ENCODE measurements at regions not wholly inside any gene's neighbourhood (a gene's known extent, or its start where the extent isn't known, plus 50 kb on each side); places are given as distances from the start of the nearest gene placed in this dataset.

DNA sequence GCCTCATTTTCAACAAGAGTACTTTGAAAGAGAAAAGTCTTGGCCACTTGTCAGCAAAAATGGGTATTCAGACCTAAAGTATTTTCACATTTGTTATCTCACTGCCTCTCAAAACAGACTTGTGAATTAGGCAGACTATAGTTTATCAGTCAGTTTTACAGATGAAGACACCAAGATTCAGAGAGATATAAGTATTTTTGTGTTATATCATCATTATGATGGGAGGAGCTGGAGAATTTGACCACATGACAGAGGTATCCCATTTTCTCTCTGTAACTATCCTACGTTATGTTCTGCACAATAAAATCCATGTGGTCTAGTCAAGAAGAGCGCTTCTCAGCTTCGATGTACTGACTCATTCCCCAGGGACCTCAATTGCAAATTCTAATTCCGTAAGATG, 213.7 kb downstream of the MYCN start:
- Histone ChIP-seq H2BK5ac (ENCODE audit: insufficient read length, low read length) (no peak overlapping the region), H4K91ac (ENCODE audit: insufficient read length, low read depth, low read length) (no peak overlapping the region), H3K4me2 (ENCODE audit: insufficient read depth, insufficient read length, low read length) (no peak overlapping the region), H4K8ac (replicated peaks; ENCODE audit: insufficient read length, low read depth, low read length) (no peak overlapping the region), H4K5ac (ENCODE audit: insufficient read length, low read depth, low read length) (no peak overlapping the region), H3K4me1 (ENCODE audit: insufficient read depth, low read length) (no peaks in the 10 kb centered on the region), H2BK15ac (ENCODE audit: low read depth, low read length) (no peak overlapping the region), H4K20me1 (ENCODE audit: control insufficient read depth, insufficient read depth, insufficient read length) (no peaks in the 10 kb centered on the region), H2BK120ac (ENCODE audit: low read depth, low read length, poor library complexity, severe bottlenecking) (no peak overlapping the region), H3K23ac (ENCODE audit: insufficient read length, low read depth, low read length) (no peak overlapping the region), H3K14ac (ENCODE audit: insufficient read depth, low read length) (no peak overlapping the region), H3K79me2 (ENCODE audit: insufficient read depth, low read length) (no peaks in the 10 kb centered on the region), H2BK12ac (ENCODE audit: insufficient read length, low read depth, low read length) (no peak overlapping the region), H2BK20ac (ENCODE audit: low read depth, low read length, poor library complexity, severe bottlenecking) (no peak overlapping the region), H3K9ac (ENCODE audit: extremely low read depth, insufficient read length, low read length) (no peak overlapping the region), H3K27ac (ENCODE audit: insufficient read length, low read depth, low read length) (no peak overlapping the region), H3K23me2 (ENCODE audit: insufficient read length, low read depth, low read length, poor library complexity, severe bottlenecking) (no peaks in the 10 kb centered on the region), H3K27me3 (ENCODE audit: insufficient read depth, low read length) (no peaks in the 10 kb centered on the region), H3T11ph (ENCODE audit: low read length) (no peak overlapping the region), H3K18ac (ENCODE audit: insufficient read length, low read depth, low read length) (no peak overlapping the region), H3K56ac (ENCODE audit: insufficient read length, low read depth, low read length) (no peak overlapping the region), H2AFZ (ENCODE audit: low read length) (no peak overlapping the region), H3K9me3 (ENCODE audit: control insufficient read depth, low read depth, low read length) (no peaks in the 10 kb centered on the region), H3K4ac (ENCODE audit: low read depth, low read length) (no peak overlapping the region), H3K79me1 (ENCODE audit: insufficient read depth, low read depth, low read length, poor library complexity, severe bottlenecking) (no peaks in the 10 kb centered on the region), H2AK5ac (ENCODE audit: insufficient read length, low read length) (no peak overlapping the region)
- Mint-ChIP-seq H3K27ac (no peak overlapping the region), H3K4me1 (peaks cover 0 to 2% of the 10 kb centered on the region in 2 experiments; a peak in 1 of 4 replicates), H3K27me3 (ENCODE audit: low read depth) (no peaks in the 10 kb centered on the region), H3K4me3 (no peak overlapping the region), H3K9me3 (0 out of 5 replicates have a peak, but pooled peaks cover 0 to 2% of the 10 kb centered on the region in 2 experiments), H3K36me3 (ENCODE audit: insufficient read depth in 1 of 3, low read depth in 3 of 3) (no peaks in the 10 kb centered on the region; a peak in 1 of 7 replicates)
- TF ChIP-seq, protein P1, sequence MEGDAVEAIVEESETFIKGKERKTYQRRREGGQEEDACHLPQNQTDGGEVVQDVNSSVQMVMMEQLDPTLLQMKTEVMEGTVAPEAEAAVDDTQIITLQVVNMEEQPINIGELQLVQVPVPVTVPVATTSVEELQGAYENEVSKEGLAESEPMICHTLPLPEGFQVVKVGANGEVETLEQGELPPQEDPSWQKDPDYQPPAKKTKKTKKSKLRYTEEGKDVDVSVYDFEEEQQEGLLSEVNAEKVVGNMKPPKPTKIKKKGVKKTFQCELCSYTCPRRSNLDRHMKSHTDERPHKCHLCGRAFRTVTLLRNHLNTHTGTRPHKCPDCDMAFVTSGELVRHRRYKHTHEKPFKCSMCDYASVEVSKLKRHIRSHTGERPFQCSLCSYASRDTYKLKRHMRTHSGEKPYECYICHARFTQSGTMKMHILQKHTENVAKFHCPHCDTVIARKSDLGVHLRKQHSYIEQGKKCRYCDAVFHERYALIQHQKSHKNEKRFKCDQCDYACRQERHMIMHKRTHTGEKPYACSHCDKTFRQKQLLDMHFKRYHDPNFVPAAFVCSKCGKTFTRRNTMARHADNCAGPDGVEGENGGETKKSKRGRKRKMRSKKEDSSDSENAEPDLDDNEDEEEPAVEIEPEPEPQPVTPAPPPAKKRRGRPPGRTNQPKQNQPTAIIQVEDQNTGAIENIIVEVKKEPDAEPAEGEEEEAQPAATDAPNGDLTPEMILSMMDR (conservative IDR thresholded peaks at IDR 0.05), result no peak
- DNase-seq, result no peak
- no CpG with 5 or more reads among the region's 4 CpGs for WGBS (ENCODE audit: extremely low coverage, insufficient read length, low lambda C conversion rate)

Measured in H9 (cell line).